DND-41 (cell line): ENCODE measurements at regions not wholly inside any gene's neighbourhood (a gene's known extent, or its start where the extent isn't known, plus 50 kb on each side); places are given as distances from the start of the nearest gene placed in this dataset.

Experiments used
- EZH2 ChIP-seq: IDR thresholded peaks from 3 replicates; pipeline ENCODE4 v1.6.1; 2012; ENCODE audit warnings: borderline replicate concordance, low read depth, mild to moderate bottlenecking, moderate library complexity, low read length, inconsistent platforms; ENCODE audit not compliant: severe bottlenecking
- TF ChIP-seq, protein P1 (sequence below): IDR thresholded peaks from 2 replicates; pipeline ENCODE4 v1.5.1; 2012; ENCODE audit warnings: borderline replicate concordance, low read length, moderate library complexity, mild to moderate bottlenecking; ENCODE audit not compliant: poor library complexity, severe bottlenecking; ENCODE audit errors: extremely low read depth

DNA sequence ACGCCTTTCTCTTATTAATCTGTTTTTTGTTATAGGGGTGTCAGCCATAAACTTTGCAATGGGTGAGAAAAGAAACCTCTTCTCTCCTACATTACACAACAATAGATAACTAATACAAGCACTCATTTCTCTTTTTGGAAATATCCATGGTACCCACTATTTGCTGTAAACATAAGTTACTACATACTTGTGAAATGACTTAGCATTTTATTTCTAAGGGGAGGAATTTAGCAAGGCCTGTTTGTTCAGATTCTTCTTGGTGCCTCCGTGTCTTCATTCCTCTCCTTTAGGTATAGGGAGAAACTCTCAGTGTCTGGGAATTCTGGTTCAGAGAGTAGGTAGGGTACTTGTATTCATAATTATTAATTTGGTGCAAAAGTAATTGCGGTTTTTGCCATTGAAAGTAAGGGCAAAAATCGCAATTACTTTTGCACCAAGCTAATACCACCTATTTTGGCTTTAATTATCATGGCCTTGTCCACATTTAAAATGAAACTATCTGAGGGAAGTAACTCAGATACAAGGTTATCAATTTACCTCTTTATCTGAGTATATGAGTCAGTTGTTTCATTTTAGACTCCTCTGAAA lies 134.8 kb downstream of the MREG start:
- TF ChIP-seq EZH2 = no peak
- TF ChIP-seq, protein P1, sequence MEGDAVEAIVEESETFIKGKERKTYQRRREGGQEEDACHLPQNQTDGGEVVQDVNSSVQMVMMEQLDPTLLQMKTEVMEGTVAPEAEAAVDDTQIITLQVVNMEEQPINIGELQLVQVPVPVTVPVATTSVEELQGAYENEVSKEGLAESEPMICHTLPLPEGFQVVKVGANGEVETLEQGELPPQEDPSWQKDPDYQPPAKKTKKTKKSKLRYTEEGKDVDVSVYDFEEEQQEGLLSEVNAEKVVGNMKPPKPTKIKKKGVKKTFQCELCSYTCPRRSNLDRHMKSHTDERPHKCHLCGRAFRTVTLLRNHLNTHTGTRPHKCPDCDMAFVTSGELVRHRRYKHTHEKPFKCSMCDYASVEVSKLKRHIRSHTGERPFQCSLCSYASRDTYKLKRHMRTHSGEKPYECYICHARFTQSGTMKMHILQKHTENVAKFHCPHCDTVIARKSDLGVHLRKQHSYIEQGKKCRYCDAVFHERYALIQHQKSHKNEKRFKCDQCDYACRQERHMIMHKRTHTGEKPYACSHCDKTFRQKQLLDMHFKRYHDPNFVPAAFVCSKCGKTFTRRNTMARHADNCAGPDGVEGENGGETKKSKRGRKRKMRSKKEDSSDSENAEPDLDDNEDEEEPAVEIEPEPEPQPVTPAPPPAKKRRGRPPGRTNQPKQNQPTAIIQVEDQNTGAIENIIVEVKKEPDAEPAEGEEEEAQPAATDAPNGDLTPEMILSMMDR = no peak
